CD14-positive monocyte (primary cell): ENCODE measurements at regions not wholly inside any gene's neighbourhood (a gene's known extent, or its start where the extent isn't known, plus 50 kb on each side); places are given as distances from the start of the nearest gene placed in this dataset.
A peak's percentile ranks its signal among the peaks of the same experiment; 100 is the strongest.

Experiments used
- DNase-seq, 3 donors: peaks; one replicate each; pipeline ENCODE4 v3.0.0-alpha.2; 2011 to 2022
- H2AFZ ChIP-seq: 2 replicates; pipeline ENCODE4 v1.6.0; 2012; ENCODE audit warnings: mild to moderate bottlenecking, low read depth, low read length, inconsistent platforms; ENCODE audit not compliant: insufficient read depth, poor library complexity, severe bottlenecking
- H3K27ac ChIP-seq, 2 donors: 1 replicate in 1 of 2; 2 replicates in 1 of 2; pipeline ENCODE4 v1.5.1; 2012 to 2013; ENCODE audit warnings: low read length in 2 of 2, control low read depth in 1 of 2, inconsistent platforms in 1 of 2, low read depth in 1 of 2, mild to moderate bottlenecking in 1 of 2
- H3K27me3 ChIP-seq, 2 donors: one replicate each; pipeline versions ENCODE4 v1.6.0 to v1.6.1; 2011 to 2013; ENCODE audit warnings: low read length in 2 of 2; ENCODE audit not compliant: control insufficient read depth in 2 of 2, insufficient read depth in 2 of 2
- H3K36me3 ChIP-seq, 2 donors: replicated peaks in 1 of 2; 1 replicate in 1 of 2; 2 replicates in 1 of 2; pipeline versions ENCODE4 v1.5.1 to v1.6.1; 2012 to 2013; ENCODE audit warnings: low read length in 2 of 2, control low read depth in 1 of 2, inconsistent platforms in 1 of 2, mild to moderate bottlenecking in 1 of 2; ENCODE audit not compliant: insufficient read depth in 2 of 2, control insufficient read depth in 1 of 2
- H3K4me1 ChIP-seq, 2 donors: 1 replicate in 1 of 2; 2 replicates in 1 of 2; pipeline versions ENCODE4 v1.5.1 to v1.6.1; 2012 to 2013; ENCODE audit warnings: low read length in 2 of 2, control low read depth in 1 of 2, inconsistent platforms in 1 of 2, mild to moderate bottlenecking in 1 of 2, moderate library complexity in 1 of 2; ENCODE audit not compliant: insufficient read depth in 2 of 2, control insufficient read depth in 1 of 2
- H3K4me2 ChIP-seq: replicated peaks from 2 replicates; pipeline ENCODE3; 2012; ENCODE audit warnings: low read length, moderate library complexity, mild to moderate bottlenecking; ENCODE audit not compliant: poor library complexity, severe bottlenecking; ENCODE audit errors: extremely low read depth
- H3K4me3 ChIP-seq, 3 experiments: fragments of 200-600 bp in 1 of 3; sonication (generic) in 1 of 3; replicated peaks in 1 of 3; 1 replicate in 2 of 3; 2 replicates in 1 of 3; pipeline ENCODE4 v1.5.1; 2011 to 2013; ENCODE audit warnings: low read length in 3 of 3, mild to moderate bottlenecking in 3 of 3, control low read depth in 2 of 3, low read depth in 2 of 3, inconsistent platforms in 1 of 3, moderate library complexity in 1 of 3
- H3K79me2 ChIP-seq: 2 replicates; pipeline ENCODE4 v1.6.0; 2012; ENCODE audit warnings: mild to moderate bottlenecking, control low read depth, inconsistent platforms, low read length, moderate library complexity; ENCODE audit not compliant: insufficient read depth
- H3K9ac ChIP-seq: 2 replicates; pipeline ENCODE4 v1.6.0; 2017; ENCODE audit warnings: low read length, mild to moderate bottlenecking; ENCODE audit not compliant: insufficient read depth, poor library complexity, severe bottlenecking
- H3K9me3 ChIP-seq, 2 donors: replicated peaks in 1 of 2; 1 replicate in 1 of 2; 2 replicates in 1 of 2; pipeline versions ENCODE4 v1.5.1 to v1.6.1; 2012 to 2013; ENCODE audit warnings: low read length in 2 of 2, control low read depth in 1 of 2; ENCODE audit not compliant: control insufficient read depth in 1 of 2, insufficient read depth in 1 of 2
- H4K20me1 ChIP-seq: 2 replicates; pipeline ENCODE4 v1.6.0; 2012; ENCODE audit warnings: mild to moderate bottlenecking, low read length, control low read depth, moderate library complexity; ENCODE audit not compliant: insufficient read depth
- H3K27ac Mint-ChIP-seq, 7 donors: one replicate each; pipeline ENCODE4 v1.8.0; 2020; ENCODE audit warnings: mild to moderate bottlenecking in 7 of 7, mixed read lengths in 7 of 7, moderate library complexity in 6 of 7, inconsistent platforms in 2 of 7
- H3K27me3 Mint-ChIP-seq, 3 donors: one replicate each; pipeline ENCODE4 v1.8.0; 2021 to 2022; ENCODE audit warnings: low read depth in 3 of 3, mild to moderate bottlenecking in 3 of 3, mixed read lengths in 3 of 3, moderate library complexity in 3 of 3, inconsistent platforms in 1 of 3
- H3K36me3 Mint-ChIP-seq, 2 donors: one replicate each; pipeline ENCODE4 v1.8.0; 2020; ENCODE audit warnings: mixed read lengths in 2 of 2, inconsistent platforms in 1 of 2, mild to moderate bottlenecking in 1 of 2
- H3K4me1 Mint-ChIP-seq: one replicate; pipeline ENCODE4 v1.8.0; 2020; ENCODE audit warnings: mild to moderate bottlenecking, mixed read lengths
- H3K4me3 Mint-ChIP-seq, 2 donors: one replicate each; pipeline ENCODE4 v1.8.0; 2020; ENCODE audit warnings: mild to moderate bottlenecking in 2 of 2, mixed read lengths in 2 of 2, moderate library complexity in 1 of 2
- H3K9me3 Mint-ChIP-seq, 7 donors: one replicate each; pipeline ENCODE4 v1.8.0; 2020 to 2022; ENCODE audit warnings: mixed read lengths in 7 of 7, mild to moderate bottlenecking in 6 of 7, moderate library complexity in 6 of 7, inconsistent platforms in 2 of 7
- CTCF ChIP-seq: fragments of 200-600 bp; IDR thresholded peaks from one replicate; pipeline ENCODE4 v1.8.0; 2022; ENCODE audit warnings: antibody characterized with exemption, mild to moderate bottlenecking
- WGBS: methylation state at CpG from one replicate; pipeline ENCODE4 v1.1.5; 2013; ENCODE audit warnings: missing lambda C conversion rate; ENCODE audit not compliant: insufficient coverage; 5-methylcytosine and 5-hydroxymethylcytosine counted together
- intact Hi-C, 2 donors: fragments of 100-400 bp; cut with micrococcal nuclease; formaldehyde crosslinking; loops; one replicate each; pipeline versions ENCODE4 v1.15.0 to v1.15.1; 2023

GRCh38 chr6:4363656-4364055, 228.3 kb upstream of the ECI2 start:
- no CpG with 5 or more reads among the region's 6 CpGs for WGBS
- no peaks in the 10 kb centered on the region for H3K9me3 ChIP-seq
- Mint-ChIP-seq H3K4me1 (peaks cover 4% of the 10 kb centered on the region), H3K27me3 (peaks cover 2 to 3% (median 2%) of the 10 kb centered on the region in 3 donors), H3K9me3 (peaks cover 0 to 3% (median 0%) of the 10 kb centered on the region in 7 donors), H3K27ac (no peak overlapping the region), H3K4me3 (no peak overlapping the region), H3K36me3 (no peaks in the 10 kb centered on the region)
- H3K9ac ChIP-seq = no peak overlapping the region
- no peak for TF ChIP-seq CTCF
- no peaks in the 10 kb centered on the region for H4K20me1 ChIP-seq
- H3K4me1 ChIP-seq = no peaks in the 10 kb centered on the region
- DNase-seq = no peak
- intact Hi-C loops = no loop called here
- no peak overlapping the region for H3K4me2 ChIP-seq
- H3K27me3 ChIP-seq = no peaks in the 10 kb centered on the region
- no peak overlapping the region for H3K27ac ChIP-seq
- H3K36me3 ChIP-seq = no peaks in the 10 kb centered on the region
- H3K4me3 ChIP-seq = no peak overlapping the region
- no peak overlapping the region for H2AFZ ChIP-seq
- no peaks in the 10 kb centered on the region for H3K79me2 ChIP-seq

- no peak overlapping the region for H3K4me2 ChIP-seq
- TF ChIP-seq CTCF = no peak
- H3K27me3 Mint-ChIP-seq = peaks cover 0 to 2% (median 1%) of the 10 kb centered on the region in 3 donors
- no peak overlapping the region for H2AFZ ChIP-seq
- no peak overlapping the region for H3K9ac ChIP-seq
- no peaks in the 10 kb centered on the region for H3K36me3 ChIP-seq
- H3K4me1 ChIP-seq = no peaks in the 10 kb centered on the region
- H3K4me3 ChIP-seq = no peak overlapping the region
- no peak overlapping the region for H3K4me3 Mint-ChIP-seq
- DNase-seq = peak in 2 of 3 donors; percentile 5 to 53
- no peak overlapping the region for H3K27ac ChIP-seq
- H3K36me3 Mint-ChIP-seq = no peaks in the 10 kb centered on the region
- intact Hi-C loops = no loop called here
- no peaks in the 10 kb centered on the region for H3K27me3 ChIP-seq
- no peak overlapping the region for H3K27ac Mint-ChIP-seq
- H4K20me1 ChIP-seq = no peaks in the 10 kb centered on the region
- WGBS = no CpG with 5 or more reads among the region's 4 CpGs
- H3K4me1 Mint-ChIP-seq = peaks cover 4% of the 10 kb centered on the region
- H3K9me3 ChIP-seq = no peaks in the 10 kb centered on the region
- H3K9me3 Mint-ChIP-seq = peaks cover 0 to 5% (median 2%) of the 10 kb centered on the region in 7 donors
- no peaks in the 10 kb centered on the region for H3K79me2 ChIP-seq
Measured at GRCh38 chr6:4362326-4362725, 227.0 kb upstream of the ECI2 start.
